Mesothelial cell of epicardium (in vitro differentiated cells): ENCODE measurements at regions not wholly inside any gene's neighbourhood (a gene's known extent, or its start where the extent isn't known, plus 50 kb on each side); places are given as distances from the start of the nearest gene placed in this dataset.
A peak's percentile ranks its signal among the peaks of the same experiment; 100 is the strongest.

Experiments used
- DNase-seq, 2 experiments: peaks; one replicate each; pipeline ENCODE4 v3.0.0; 2021; ENCODE audit warnings: low spot score in 2 of 2; ENCODE audit not compliant: unreplicated experiment in 2 of 2
- H3K27ac Mint-ChIP-seq: 2 replicates; pipeline ENCODE4 v1.8.0; 2021; ENCODE audit warnings: mixed read lengths
- H3K27me3 Mint-ChIP-seq: 2 replicates; pipeline ENCODE4 v1.8.0; 2021; ENCODE audit warnings: low read depth, mixed read lengths
- H3K36me3 Mint-ChIP-seq: 2 replicates; pipeline ENCODE4 v1.8.0; 2021; ENCODE audit warnings: mixed read lengths
- H3K4me1 Mint-ChIP-seq: 2 replicates; pipeline ENCODE4 v1.8.0; 2021; ENCODE audit warnings: mixed read lengths
- H3K4me3 Mint-ChIP-seq: 2 replicates; pipeline ENCODE4 v1.8.0; 2021; ENCODE audit warnings: mild to moderate bottlenecking, moderate library complexity, mixed read lengths
- H3K9me3 Mint-ChIP-seq: 2 replicates; pipeline ENCODE4 v1.8.0; 2021; ENCODE audit warnings: mixed read lengths
- CTCF ChIP-seq: fragments of 200-600 bp; sonication (generic); IDR thresholded peaks from one replicate; pipeline ENCODE4 v1.5.0; 2021; ENCODE audit warnings: antibody characterized with exemption; ENCODE audit not compliant: unreplicated experiment

GRCh38 chr18:61136711-61137251, 196.4 kb upstream of the CDH20 start:
- peaks cover 4% of the 10 kb centered on the region for H3K9me3 Mint-ChIP-seq

GRCh38 chr18:61141691-61142090, 191.5 kb upstream of the CDH20 start:
- no peaks in the 10 kb centered on the region for H3K4me1 Mint-ChIP-seq
- no peak overlapping the region for H3K27ac Mint-ChIP-seq
- peaks cover 1% of the 10 kb centered on the region for H3K36me3 Mint-ChIP-seq
- TF ChIP-seq CTCF = no peak
- DNase-seq = no peak
- no peaks in the 10 kb centered on the region for H3K27me3 Mint-ChIP-seq
- peaks cover 9% of the 10 kb centered on the region for H3K9me3 Mint-ChIP-seq
- H3K4me3 Mint-ChIP-seq = no peak overlapping the region

More at GRCh38 chr18:61136711-61137251, 196.4 kb upstream of the CDH20 start:
- no peak overlapping the region for H3K27ac Mint-ChIP-seq
- H3K4me3 Mint-ChIP-seq = no peak overlapping the region
- no peaks in the 10 kb centered on the region for H3K36me3 Mint-ChIP-seq
- no peaks in the 10 kb centered on the region for H3K4me1 Mint-ChIP-seq
- no peak for TF ChIP-seq CTCF
- no peak for DNase-seq
- no peaks in the 10 kb centered on the region for H3K27me3 Mint-ChIP-seq

GRCh38 chr18:61148322-61148721, 184.9 kb upstream of the CDH20 start:
- H3K27ac Mint-ChIP-seq = no peak overlapping the region
- no peak overlapping the region for H3K4me3 Mint-ChIP-seq
- H3K36me3 Mint-ChIP-seq = peaks cover 4% of the 10 kb centered on the region

GRCh38 chr18:61149786-61150185, 183.4 kb upstream of the CDH20 start:
- Mint-ChIP-seq H3K4me3 (no peak overlapping the region), H3K36me3 (peaks cover 2% of the 10 kb centered on the region), H3K27me3 (no peaks in the 10 kb centered on the region), H3K4me1 (no peaks in the 10 kb centered on the region), H3K9me3 (peaks cover 9% of the 10 kb centered on the region), H3K27ac (no peak overlapping the region)
- TF ChIP-seq CTCF = no peak
- DNase-seq = no peak

More at GRCh38 chr18:61148322-61148721, 184.9 kb upstream of the CDH20 start:
- no peak for TF ChIP-seq CTCF
- DNase-seq = no peak
- H3K4me1 Mint-ChIP-seq = no peaks in the 10 kb centered on the region
- peaks cover 14% of the 10 kb centered on the region for H3K9me3 Mint-ChIP-seq
- no peaks in the 10 kb centered on the region for H3K27me3 Mint-ChIP-seq

GRCh38 chr18:61153571-61153970, 179.7 kb upstream of the CDH20 start:
- no peak for TF ChIP-seq CTCF
- Mint-ChIP-seq H3K4me3 (no peak overlapping the region), H3K27me3 (no peaks in the 10 kb centered on the region), H3K27ac (no peak overlapping the region), H3K36me3 (no peaks in the 10 kb centered on the region), H3K4me1 (peaks cover 17% of the 10 kb centered on the region), H3K9me3 (peaks cover 4% of the 10 kb centered on the region)
- DNase-seq = no peak

- H3K4me1 Mint-ChIP-seq = peaks cover 17% of the 10 kb centered on the region
- H3K4me3 Mint-ChIP-seq = no peak overlapping the region
- no peak for TF ChIP-seq CTCF
- DNase-seq = no peak
- no peaks in the 10 kb centered on the region for H3K9me3 Mint-ChIP-seq
- H3K27ac Mint-ChIP-seq = peak overlapping the region; percentile 55
- H3K27me3 Mint-ChIP-seq = no peaks in the 10 kb centered on the region
- no peaks in the 10 kb centered on the region for H3K36me3 Mint-ChIP-seq
Measured at GRCh38 chr18:61154866-61155265, 178.4 kb upstream of the CDH20 start.
